ENCODE measurements at regions not wholly inside any gene's neighbourhood (a gene's known extent, or its start where the extent isn't known, plus 50 kb on each side); places are given as distances from the start of the nearest gene placed in this dataset.

- H3K27ac ChIP-seq (ENCODE audit: low read depth in 1 of 2, low read length in 2 of 2), result no peak overlapping the region
- H3K4me1 ChIP-seq (ENCODE audit: control insufficient read depth in 4 of 4, insufficient read depth in 4 of 4, low read length in 3 of 4), result peaks cover 0 to 2% (median 0%) of the 10 kb centered on the region in 4 donors
- H3K27me3 ChIP-seq (ENCODE audit: control insufficient read depth in 4 of 4, insufficient read depth in 4 of 4, low read length in 3 of 4), result no peaks in the 10 kb centered on the region
- DNase-seq (ENCODE audit: low spot score), result no peak
- H3K9ac ChIP-seq (ENCODE audit: low read depth in 1 of 2, low read length in 2 of 2), result no peak overlapping the region
- 89% methylated on average over 3 of the region's 3 CpGs for WGBS
- no peaks in the 10 kb centered on the region for H3K9me3 ChIP-seq (ENCODE audit: control insufficient read depth in 4 of 4, low read length in 3 of 4)
- H3K4me3 ChIP-seq (ENCODE audit: low read depth in 1 of 3, low read length in 3 of 3), result no peak overlapping the region
- H3K36me3 ChIP-seq (ENCODE audit: control insufficient read depth in 4 of 4, insufficient read depth in 3 of 4, low read depth in 1 of 4, low read length in 3 of 4), result peaks cover 0 to 8% (median 4%) of the 10 kb centered on the region in 4 donors
- no peak for TF ChIP-seq YY1 (IDR thresholded peaks at IDR 0.05)
- TF ChIP-seq NR2F2 (IDR thresholded peaks at IDR 0.05), result no peak
- TF ChIP-seq, protein P1, sequence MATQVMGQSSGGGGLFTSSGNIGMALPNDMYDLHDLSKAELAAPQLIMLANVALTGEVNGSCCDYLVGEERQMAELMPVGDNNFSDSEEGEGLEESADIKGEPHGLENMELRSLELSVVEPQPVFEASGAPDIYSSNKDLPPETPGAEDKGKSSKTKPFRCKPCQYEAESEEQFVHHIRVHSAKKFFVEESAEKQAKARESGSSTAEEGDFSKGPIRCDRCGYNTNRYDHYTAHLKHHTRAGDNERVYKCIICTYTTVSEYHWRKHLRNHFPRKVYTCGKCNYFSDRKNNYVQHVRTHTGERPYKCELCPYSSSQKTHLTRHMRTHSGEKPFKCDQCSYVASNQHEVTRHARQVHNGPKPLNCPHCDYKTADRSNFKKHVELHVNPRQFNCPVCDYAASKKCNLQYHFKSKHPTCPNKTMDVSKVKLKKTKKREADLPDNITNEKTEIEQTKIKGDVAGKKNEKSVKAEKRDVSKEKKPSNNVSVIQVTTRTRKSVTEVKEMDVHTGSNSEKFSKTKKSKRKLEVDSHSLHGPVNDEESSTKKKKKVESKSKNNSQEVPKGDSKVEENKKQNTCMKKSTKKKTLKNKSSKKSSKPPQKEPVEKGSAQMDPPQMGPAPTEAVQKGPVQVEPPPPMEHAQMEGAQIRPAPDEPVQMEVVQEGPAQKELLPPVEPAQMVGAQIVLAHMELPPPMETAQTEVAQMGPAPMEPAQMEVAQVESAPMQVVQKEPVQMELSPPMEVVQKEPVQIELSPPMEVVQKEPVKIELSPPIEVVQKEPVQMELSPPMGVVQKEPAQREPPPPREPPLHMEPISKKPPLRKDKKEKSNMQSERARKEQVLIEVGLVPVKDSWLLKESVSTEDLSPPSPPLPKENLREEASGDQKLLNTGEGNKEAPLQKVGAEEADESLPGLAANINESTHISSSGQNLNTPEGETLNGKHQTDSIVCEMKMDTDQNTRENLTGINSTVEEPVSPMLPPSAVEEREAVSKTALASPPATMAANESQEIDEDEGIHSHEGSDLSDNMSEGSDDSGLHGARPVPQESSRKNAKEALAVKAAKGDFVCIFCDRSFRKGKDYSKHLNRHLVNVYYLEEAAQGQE (IDR thresholded peaks at IDR 0.05), result no peak
- TF ChIP-seq, protein P2, sequence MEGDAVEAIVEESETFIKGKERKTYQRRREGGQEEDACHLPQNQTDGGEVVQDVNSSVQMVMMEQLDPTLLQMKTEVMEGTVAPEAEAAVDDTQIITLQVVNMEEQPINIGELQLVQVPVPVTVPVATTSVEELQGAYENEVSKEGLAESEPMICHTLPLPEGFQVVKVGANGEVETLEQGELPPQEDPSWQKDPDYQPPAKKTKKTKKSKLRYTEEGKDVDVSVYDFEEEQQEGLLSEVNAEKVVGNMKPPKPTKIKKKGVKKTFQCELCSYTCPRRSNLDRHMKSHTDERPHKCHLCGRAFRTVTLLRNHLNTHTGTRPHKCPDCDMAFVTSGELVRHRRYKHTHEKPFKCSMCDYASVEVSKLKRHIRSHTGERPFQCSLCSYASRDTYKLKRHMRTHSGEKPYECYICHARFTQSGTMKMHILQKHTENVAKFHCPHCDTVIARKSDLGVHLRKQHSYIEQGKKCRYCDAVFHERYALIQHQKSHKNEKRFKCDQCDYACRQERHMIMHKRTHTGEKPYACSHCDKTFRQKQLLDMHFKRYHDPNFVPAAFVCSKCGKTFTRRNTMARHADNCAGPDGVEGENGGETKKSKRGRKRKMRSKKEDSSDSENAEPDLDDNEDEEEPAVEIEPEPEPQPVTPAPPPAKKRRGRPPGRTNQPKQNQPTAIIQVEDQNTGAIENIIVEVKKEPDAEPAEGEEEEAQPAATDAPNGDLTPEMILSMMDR (IDR thresholded peaks at IDR 0.05; ENCODE audit: low read depth, low read length, missing input control), result no peak
- no peak for TF ChIP-seq HNF4A (conservative IDR thresholded peaks at IDR 0.05)
- no peak for TF ChIP-seq GABPA (IDR thresholded peaks at IDR 0.05 in 1 of 2, conservative IDR thresholded peaks at IDR 0.05 in 1 of 2)
- no peak for TF ChIP-seq FOXA2 (IDR thresholded peaks at IDR 0.05)
- TF ChIP-seq, protein P3, sequence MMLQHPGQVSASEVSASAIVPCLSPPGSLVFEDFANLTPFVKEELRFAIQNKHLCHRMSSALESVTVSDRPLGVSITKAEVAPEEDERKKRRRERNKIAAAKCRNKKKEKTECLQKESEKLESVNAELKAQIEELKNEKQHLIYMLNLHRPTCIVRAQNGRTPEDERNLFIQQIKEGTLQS (IDR thresholded peaks at IDR 0.05), result no peak
- no peak for TF ChIP-seq JUND (IDR thresholded peaks at IDR 0.05)
- TF ChIP-seq RAD21 (IDR thresholded peaks at IDR 0.05), result no peak
- no peak for TF ChIP-seq EGR1 (IDR thresholded peaks at IDR 0.05; ENCODE audit: low read depth in 2 of 2)
- TF ChIP-seq, protein P4, sequence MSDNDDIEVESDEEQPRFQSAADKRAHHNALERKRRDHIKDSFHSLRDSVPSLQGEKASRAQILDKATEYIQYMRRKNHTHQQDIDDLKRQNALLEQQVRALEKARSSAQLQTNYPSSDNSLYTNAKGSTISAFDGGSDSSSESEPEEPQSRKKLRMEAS (IDR thresholded peaks at IDR 0.05), result no peak
- no peak for TF ChIP-seq TAF1 (conservative IDR thresholded peaks at IDR 0.05)
- TF ChIP-seq HNF4G (IDR thresholded peaks at IDR 0.05), result no peak
- no peak for TF ChIP-seq FOXA1 (IDR thresholded peaks at IDR 0.05)
- no peak for TF ChIP-seq ZBTB33 (IDR thresholded peaks at IDR 0.05)
Measured at GRCh38 chr6:144757299-144757698, 472.2 kb downstream of the UTRN start.

DNA sequence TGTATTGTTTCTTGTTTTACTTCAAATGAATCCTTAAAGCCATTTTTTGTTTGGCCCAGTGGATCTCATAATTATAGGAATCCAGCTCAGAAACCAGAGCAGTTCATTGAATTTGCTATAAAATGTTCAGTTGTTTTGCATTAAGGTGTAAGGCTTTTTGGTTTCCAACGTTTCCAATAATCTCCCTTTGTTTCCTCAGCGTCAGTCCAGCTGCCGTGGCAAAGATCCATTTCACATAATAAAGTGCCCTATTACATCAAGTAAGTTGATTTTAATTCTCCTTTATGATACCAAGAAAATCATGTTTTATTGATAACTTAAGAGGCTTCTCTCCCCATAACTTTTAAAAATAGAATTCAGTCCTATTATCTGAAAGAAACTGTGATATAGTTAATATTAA lies 472.6 kb downstream of the UTRN start:
- Histone ChIP-seq H3K27me3 (ENCODE audit: control insufficient read depth in 4 of 4, insufficient read depth in 4 of 4, low read length in 3 of 4) (no peaks in the 10 kb centered on the region), H3K27ac (ENCODE audit: low read depth in 1 of 2, low read length in 2 of 2) (no peak overlapping the region), H3K9me3 (ENCODE audit: control insufficient read depth in 4 of 4, low read length in 3 of 4) (no peaks in the 10 kb centered on the region), H3K9ac (ENCODE audit: low read depth in 1 of 2, low read length in 2 of 2) (no peak overlapping the region), H3K36me3 (ENCODE audit: control insufficient read depth in 4 of 4, insufficient read depth in 3 of 4, low read depth in 1 of 4, low read length in 3 of 4) (peaks cover 0 to 8% (median 3%) of the 10 kb centered on the region in 4 donors), H3K4me3 (ENCODE audit: low read depth in 1 of 3, low read length in 3 of 3) (no peak overlapping the region), H3K4me1 (ENCODE audit: control insufficient read depth in 4 of 4, insufficient read depth in 4 of 4, low read length in 3 of 4) (peaks cover 0 to 4% (median 0%) of the 10 kb centered on the region in 4 donors)
- no peak for DNase-seq (ENCODE audit: low spot score)
- 85% methylated on average over 3 of the region's 3 CpGs for WGBS
- TF ChIP-seq, protein P3 (IDR thresholded peaks at IDR 0.05), result no peak
- no peak for TF ChIP-seq NR2F2 (IDR thresholded peaks at IDR 0.05)
- no peak for TF ChIP-seq EGR1 (IDR thresholded peaks at IDR 0.05; ENCODE audit: low read depth in 2 of 2)
- TF ChIP-seq TAF1 (conservative IDR thresholded peaks at IDR 0.05), result no peak
- TF ChIP-seq SP1 (IDR thresholded peaks at IDR 0.05), result no peak
- TF ChIP-seq RAD21 (IDR thresholded peaks at IDR 0.05), result no peak
- TF ChIP-seq, protein P1 (IDR thresholded peaks at IDR 0.05), result no peak
- no peak for TF ChIP-seq FOXA1 (IDR thresholded peaks at IDR 0.05)
- no peak for TF ChIP-seq GABPA (IDR thresholded peaks at IDR 0.05 in 1 of 2, conservative IDR thresholded peaks at IDR 0.05 in 1 of 2)
- TF ChIP-seq RXRA (IDR thresholded peaks at IDR 0.05), result no peak
- TF ChIP-seq, protein P4 (IDR thresholded peaks at IDR 0.05), result no peak

Data from liver (tissue), 8 donors.